ENCODE measurements at regions not wholly inside any gene's neighbourhood (a gene's known extent, or its start where the extent isn't known, plus 50 kb on each side); places are given as distances from the start of the nearest gene placed in this dataset.

GRCh38 chr13:73740666-73741065 is 393.5 kb downstream of the KLF12 start:
- TF ChIP-seq ZNF274 (IDR thresholded peaks at IDR 0.05; ENCODE audit: low read depth, low read length) (no peak), YY1 (IDR thresholded peaks at IDR 0.05; ENCODE audit: insufficient read depth, insufficient read length) (no peak), SUZ12 (IDR thresholded peaks at IDR 0.05; ENCODE audit: extremely low read depth, insufficient read depth, insufficient read length) (no peak)
